ENCODE measurements at regions not wholly inside any gene's neighbourhood (a gene's known extent, or its start where the extent isn't known, plus 50 kb on each side); places are given as distances from the start of the nearest gene placed in this dataset.

DNA sequence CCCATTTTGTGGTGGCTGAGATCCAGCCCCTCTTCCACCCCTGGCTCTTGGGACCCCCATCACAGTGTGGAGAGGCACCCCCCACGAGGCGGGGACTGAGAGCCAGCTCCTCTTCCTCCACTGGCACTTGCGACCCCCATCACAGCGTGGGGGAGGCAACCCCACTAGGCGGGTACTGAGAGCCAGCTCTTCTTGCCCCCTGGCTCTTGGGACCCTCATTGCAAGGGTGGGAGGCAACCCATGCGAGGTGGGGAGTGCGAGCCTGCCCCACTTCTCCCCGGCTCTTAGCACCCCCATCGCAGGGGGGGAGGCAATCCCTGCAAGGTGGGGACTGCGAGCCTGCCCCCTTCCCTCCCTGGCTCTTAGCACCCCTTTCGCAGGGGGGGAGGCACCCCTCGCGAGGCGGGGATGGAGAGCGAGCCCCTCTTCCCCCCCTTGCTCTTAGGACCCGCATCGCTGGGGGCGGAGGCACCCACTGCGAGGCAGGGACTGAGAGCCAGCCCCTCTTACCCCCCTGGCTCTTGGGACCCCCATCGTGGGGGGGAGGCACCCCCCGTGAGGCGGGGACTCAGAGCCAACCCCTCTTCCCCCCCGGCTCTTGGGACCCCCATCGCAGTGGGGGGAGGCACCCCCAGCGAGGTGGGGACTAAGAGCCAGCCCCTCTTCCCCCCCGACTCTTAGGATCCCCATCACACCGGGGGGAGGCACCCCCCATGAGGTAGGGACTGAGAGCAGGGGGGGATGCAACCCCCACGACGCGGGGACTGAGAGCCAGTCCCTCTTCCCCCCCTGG lies 364.6 kb upstream of the SPRY2 start:
- TF ChIP-seq, protein P1, sequence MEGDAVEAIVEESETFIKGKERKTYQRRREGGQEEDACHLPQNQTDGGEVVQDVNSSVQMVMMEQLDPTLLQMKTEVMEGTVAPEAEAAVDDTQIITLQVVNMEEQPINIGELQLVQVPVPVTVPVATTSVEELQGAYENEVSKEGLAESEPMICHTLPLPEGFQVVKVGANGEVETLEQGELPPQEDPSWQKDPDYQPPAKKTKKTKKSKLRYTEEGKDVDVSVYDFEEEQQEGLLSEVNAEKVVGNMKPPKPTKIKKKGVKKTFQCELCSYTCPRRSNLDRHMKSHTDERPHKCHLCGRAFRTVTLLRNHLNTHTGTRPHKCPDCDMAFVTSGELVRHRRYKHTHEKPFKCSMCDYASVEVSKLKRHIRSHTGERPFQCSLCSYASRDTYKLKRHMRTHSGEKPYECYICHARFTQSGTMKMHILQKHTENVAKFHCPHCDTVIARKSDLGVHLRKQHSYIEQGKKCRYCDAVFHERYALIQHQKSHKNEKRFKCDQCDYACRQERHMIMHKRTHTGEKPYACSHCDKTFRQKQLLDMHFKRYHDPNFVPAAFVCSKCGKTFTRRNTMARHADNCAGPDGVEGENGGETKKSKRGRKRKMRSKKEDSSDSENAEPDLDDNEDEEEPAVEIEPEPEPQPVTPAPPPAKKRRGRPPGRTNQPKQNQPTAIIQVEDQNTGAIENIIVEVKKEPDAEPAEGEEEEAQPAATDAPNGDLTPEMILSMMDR (conservative IDR thresholded peaks at IDR 0.05): no peak
- no peak for TF ChIP-seq ZFX (IDR thresholded peaks at IDR 0.05)
